ENCODE measurements at regions not wholly inside any gene's neighbourhood (a gene's known extent, or its start where the extent isn't known, plus 50 kb on each side); places are given as distances from the start of the nearest gene placed in this dataset.

- TF ChIP-seq CTCF (IDR thresholded peaks at IDR 0.05; ENCODE audit: insufficient read depth, low read length, poor library complexity, severe bottlenecking), result no peak
- H3K36me3 ChIP-seq (ENCODE audit: control insufficient read depth, insufficient read depth, low read length), result no peaks in the 10 kb centered on the region
- H3K27me3 ChIP-seq (ENCODE audit: control insufficient read depth, insufficient read depth, low read length), result no peaks in the 10 kb centered on the region
- no peak for DNase-seq (ENCODE audit: low read depth)
- H3K4me3 ChIP-seq (ENCODE audit: low read depth, low read length), result no peak overlapping the region
Observed at GRCh38 chr13:34667286-34668218, 274.5 kb upstream of the NBEA start.

DNA sequence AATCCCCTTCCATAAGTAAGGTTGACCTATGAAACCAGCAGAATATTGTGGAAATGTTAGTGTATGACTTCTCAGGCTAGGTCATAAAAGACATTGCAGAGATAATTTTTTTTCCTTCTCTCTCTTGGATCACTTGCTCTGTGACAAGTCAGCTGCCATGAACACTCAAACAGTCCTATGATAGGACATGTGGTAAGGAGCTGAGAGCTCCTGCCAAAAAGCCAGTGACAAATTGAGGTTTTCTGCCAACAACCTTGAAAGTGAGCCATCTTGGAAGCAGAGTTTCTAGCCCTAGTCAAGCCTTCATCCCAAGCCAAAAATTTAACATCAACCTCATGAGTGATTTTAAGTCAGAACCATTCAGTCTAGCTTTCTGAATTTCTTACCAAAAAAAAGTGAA is 270.9 kb upstream of the NBEA start:
- H3K27me3 ChIP-seq (ENCODE audit: control insufficient read depth, insufficient read depth, low read length), result no peaks in the 10 kb centered on the region
- no peak for TF ChIP-seq CTCF (IDR thresholded peaks at IDR 0.05; ENCODE audit: insufficient read depth, low read length, poor library complexity, severe bottlenecking)
- no peak overlapping the region for H3K4me3 ChIP-seq (ENCODE audit: low read depth, low read length)
- DNase-seq (ENCODE audit: low read depth), result no peak
- no peaks in the 10 kb centered on the region for H3K36me3 ChIP-seq (ENCODE audit: control insufficient read depth, insufficient read depth, low read length)

DNA sequence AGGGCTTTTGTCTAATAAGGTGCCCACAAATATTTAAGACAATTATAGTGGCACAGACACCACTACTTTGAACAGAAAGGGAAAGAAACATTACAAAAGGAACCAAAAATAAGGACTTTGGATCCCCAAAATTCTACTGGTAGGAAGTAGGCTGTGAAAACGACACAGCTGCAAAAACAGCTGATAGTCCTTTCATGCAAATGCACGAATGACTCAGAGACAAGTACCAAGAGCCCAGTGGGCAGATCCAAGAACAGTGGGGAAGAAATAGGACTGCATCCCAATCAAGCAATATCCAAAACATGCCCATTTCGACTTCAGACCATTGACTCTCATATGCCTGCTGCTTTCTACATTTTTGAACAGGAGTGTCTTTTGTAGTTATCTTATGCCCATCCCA is 269.4 kb upstream of the NBEA start:
- DNase-seq (ENCODE audit: low read depth), result no peak
- H3K4me3 ChIP-seq (ENCODE audit: low read depth, low read length), result no peak overlapping the region
- H3K27me3 ChIP-seq (ENCODE audit: control insufficient read depth, insufficient read depth, low read length), result no peaks in the 10 kb centered on the region
- H3K36me3 ChIP-seq (ENCODE audit: control insufficient read depth, insufficient read depth, low read length), result no peaks in the 10 kb centered on the region
- no peak for TF ChIP-seq CTCF (IDR thresholded peaks at IDR 0.05; ENCODE audit: insufficient read depth, low read length, poor library complexity, severe bottlenecking)

- Histone ChIP-seq H3K4me3 (ENCODE audit: low read depth, low read length) (no peak overlapping the region), H3K36me3 (ENCODE audit: control insufficient read depth, insufficient read depth, low read length) (no peaks in the 10 kb centered on the region), H3K27me3 (ENCODE audit: control insufficient read depth, insufficient read depth, low read length) (no peaks in the 10 kb centered on the region)
- no peak for DNase-seq (ENCODE audit: low read depth)
- no peak for TF ChIP-seq CTCF (IDR thresholded peaks at IDR 0.05; ENCODE audit: insufficient read depth, low read length, poor library complexity, severe bottlenecking)
Observed at GRCh38 chr13:34675626-34676025, 266.4 kb upstream of the NBEA start.

DNA sequence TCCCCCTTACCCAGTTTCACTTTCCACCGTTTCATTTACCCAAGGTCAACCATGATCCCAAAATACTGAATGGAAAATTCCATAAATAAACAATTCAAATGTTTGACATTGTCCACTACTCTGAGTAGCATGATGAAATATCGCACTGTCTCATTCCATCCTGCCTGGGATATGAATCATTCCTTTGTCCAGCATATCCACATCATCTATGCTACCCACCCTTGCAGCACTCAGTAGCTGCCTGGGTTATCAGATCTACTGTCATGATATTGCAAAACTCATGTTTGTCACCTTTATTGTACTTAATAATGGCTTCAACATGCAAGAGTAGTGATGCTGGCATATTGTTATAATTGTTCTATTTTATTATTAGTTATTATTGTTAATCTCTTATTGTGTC is 263.9 kb upstream of the NBEA start:
- H3K27me3 ChIP-seq (ENCODE audit: control insufficient read depth, insufficient read depth, low read length), result no peaks in the 10 kb centered on the region
- H3K4me3 ChIP-seq (ENCODE audit: low read depth, low read length), result no peak overlapping the region
- TF ChIP-seq CTCF (IDR thresholded peaks at IDR 0.05; ENCODE audit: insufficient read depth, low read length, poor library complexity, severe bottlenecking), result no peak
- no peak for DNase-seq (ENCODE audit: low read depth)
- no peaks in the 10 kb centered on the region for H3K36me3 ChIP-seq (ENCODE audit: control insufficient read depth, insufficient read depth, low read length)

Data from kidney epithelial cell (primary cell).